PC-9 (cell line): ENCODE measurements at regions not wholly inside any gene's neighbourhood (a gene's known extent, or its start where the extent isn't known, plus 50 kb on each side); places are given as distances from the start of the nearest gene placed in this dataset.

Experiments
- BruUV-seq: library from RNA; stranded (reverse); fragments of 400-500 nt; replicated peaks from 2 replicates; lab custom pipeline; 2021; lab: Mats Ljungman, UMichigan
- CTCF ChIA-PET: fragments of 300-600 bp; sonication (Branson Sonifier 250); formaldehyde crosslinking; loops from one replicate; lab custom pipeline; 2022; ENCODE audit warnings: antibody characterized with exemption; lab: Charles Lee
- POLR2A ChIA-PET: fragments of 300-600 bp; sonication (Branson Sonifier 250); formaldehyde crosslinking; loops from one replicate; lab custom pipeline; 2022; ENCODE audit warnings: antibody characterized with exemption; ENCODE audit not compliant: unreplicated experiment; lab: Charles Lee
- DNase-seq, 2 experiments: peaks; one replicate each; pipeline versions ENCODE4 v3.0.0 to v3.0.0-alpha.2; 2015 to 2022; ENCODE audit warnings: mixed read lengths in 1 of 2
- H2AFZ ChIP-seq: fragments of 200-600 bp; sonication (generic); 2 replicates; pipeline ENCODE4 v1.8.1; 2017; ENCODE audit warnings: antibody characterized with exemption
- H3F3A ChIP-seq: fragments of 200-600 bp; sonication (generic); 2 replicates; pipeline ENCODE4 v1.8.1; 2017; ENCODE audit warnings: antibody characterized with exemption, mild to moderate bottlenecking, low read depth; ENCODE audit not compliant: insufficient read depth
- H3K27ac ChIP-seq: fragments of 200-600 bp; sonication (generic); 2 replicates; pipeline ENCODE4 v1.6.1; 2016; ENCODE audit warnings: mixed run types
- H3K27me3 ChIP-seq: fragments of 200-600 bp; sonication (generic); 2 replicates; pipeline ENCODE4 v1.6.1; 2016; ENCODE audit warnings: low read depth, mixed run types; ENCODE audit not compliant: insufficient read depth
- H3K36me3 ChIP-seq: fragments of 200-600 bp; sonication (generic); 2 replicates; pipeline ENCODE4 v1.6.1; 2016; ENCODE audit warnings: low read depth, mixed run types
- H3K4me1 ChIP-seq: fragments of 200-600 bp; sonication (generic); replicated peaks from 2 replicates; pipeline ENCODE4 v1.6.1; 2016; ENCODE audit warnings: mixed run types; ENCODE audit not compliant: insufficient read depth
- H3K4me2 ChIP-seq: fragments of 200-600 bp; sonication (generic); 2 replicates; pipeline ENCODE4 v1.6.1; 2017; ENCODE audit warnings: mixed run types
- H3K4me3 ChIP-seq: fragments of 200-600 bp; sonication (generic); 2 replicates; pipeline ENCODE4 v1.6.1; 2016; ENCODE audit warnings: mixed run types
- H3K79me2 ChIP-seq: fragments of 200-600 bp; sonication (generic); 2 replicates; pipeline ENCODE4 v1.6.1; 2017; ENCODE audit warnings: low read depth, mixed run types
- H3K9me2 ChIP-seq: fragments of 200-600 bp; sonication (generic); 2 replicates; pipeline ENCODE4 v1.8.1; 2017; ENCODE audit warnings: mild to moderate bottlenecking; ENCODE audit not compliant: insufficient read depth
- H3K9me3 ChIP-seq: fragments of 200-600 bp; sonication (generic); 2 replicates; pipeline ENCODE4 v1.8.1; 2016; ENCODE audit warnings: low read depth; ENCODE audit not compliant: insufficient read depth
- H4K20me1 ChIP-seq: fragments of 200-600 bp; sonication (generic); 2 replicates; pipeline ENCODE4 v1.8.1; 2017; ENCODE audit not compliant: insufficient read depth
- CTCF ChIP-seq: fragments of 200-600 bp; sonication (generic); conservative IDR thresholded peaks from 2 replicates; pipeline ENCODE4 v1.6.1; 2017; ENCODE audit warnings: mixed run types, antibody characterized with exemption, mild to moderate bottlenecking, moderate library complexity
- EZH2 ChIP-seq: fragments of 200-600 bp; sonication (generic); IDR thresholded peaks from 2 replicates; pipeline ENCODE4 v1.8.0; 2017; ENCODE audit warnings: antibody characterized with exemption, low read depth
- intact Hi-C: fragments of 100-400 bp; cut with micrococcal nuclease; formaldehyde crosslinking; loops from one replicate; pipeline ENCODE4 v1.10.0; 2022; ENCODE audit not compliant: unreplicated experiment

- H3F3A ChIP-seq, result no peaks in the 10 kb centered on the region
- CTCF ChIA-PET, result no interaction called here
- H4K20me1 ChIP-seq, result no peaks in the 10 kb centered on the region
- no peaks in the 10 kb centered on the region for H3K36me3 ChIP-seq
- no peak for DNase-seq
- no peak overlapping the region for H3K4me3 ChIP-seq
- no peaks in the 10 kb centered on the region for H3K9me3 ChIP-seq
- BruUV-seq, result no TSS peak
- no peaks in the 10 kb centered on the region for H3K27me3 ChIP-seq
- no peaks in the 10 kb centered on the region for H3K79me2 ChIP-seq
- POLR2A ChIA-PET, result interaction anchor here (0.7 kb wide), 1 partner anchor 10 kb away, joined by 3 read pairs; no protein-coding TSS in a partner anchor
- H3K4me2 ChIP-seq, result no peak overlapping the region
- H3K9me2 ChIP-seq, result no peaks in the 10 kb centered on the region
- no peak overlapping the region for H2AFZ ChIP-seq
- TF ChIP-seq CTCF (no peak), EZH2 (no peak)
- no peak overlapping the region for H3K27ac ChIP-seq
- peaks cover 6% of the 10 kb centered on the region; the same call in 1 of the 2 replicates for H3K4me1 ChIP-seq
- intact Hi-C loops, result no loop called here
Observed at GRCh38 chr1:83500987-83501591, 497.8 kb downstream of the TTLL7 start.

- H3K9me3 ChIP-seq, result no peaks in the 10 kb centered on the region
- H3F3A ChIP-seq, result no peaks in the 10 kb centered on the region
- BruUV-seq, result no TSS peak
- no peaks in the 10 kb centered on the region for H3K27me3 ChIP-seq
- ChIA-PET POLR2A (no interaction called here), CTCF (no interaction called here)
- TF ChIP-seq EZH2, result no peak
- no peak for TF ChIP-seq CTCF
- H2AFZ ChIP-seq, result no peak overlapping the region
- H3K79me2 ChIP-seq, result no peaks in the 10 kb centered on the region
- H3K4me1 ChIP-seq, result peaks cover 6% of the 10 kb centered on the region; the same call in 1 of the 2 replicates
- H3K4me3 ChIP-seq, result no peak overlapping the region
- H3K36me3 ChIP-seq, result no peaks in the 10 kb centered on the region
- intact Hi-C loops, result no loop called here
- H3K27ac ChIP-seq, result no peak overlapping the region
- no peak for DNase-seq
- H4K20me1 ChIP-seq, result no peaks in the 10 kb centered on the region
- no peaks in the 10 kb centered on the region for H3K9me2 ChIP-seq
- no peak overlapping the region for H3K4me2 ChIP-seq
Observed at GRCh38 chr1:83500531-83500930, 498.4 kb downstream of the TTLL7 start.

GRCh38 chr1:83499998-83500397 lies 498.9 kb downstream of the TTLL7 start:
- Histone ChIP-seq H3K9me2 (no peaks in the 10 kb centered on the region), H3K79me2 (no peaks in the 10 kb centered on the region), H3F3A (no peaks in the 10 kb centered on the region), H3K9me3 (no peaks in the 10 kb centered on the region), H3K4me3 (no peak overlapping the region), H3K36me3 (no peaks in the 10 kb centered on the region), H4K20me1 (no peaks in the 10 kb centered on the region), H3K4me2 (no peak overlapping the region), H3K4me1 (peaks cover 6% of the 10 kb centered on the region; the same call in 1 of the 2 replicates), H3K27ac (no peak overlapping the region), H2AFZ (no peak overlapping the region), H3K27me3 (no peaks in the 10 kb centered on the region)
- TF ChIP-seq CTCF, result no peak
- TF ChIP-seq EZH2, result no peak
- POLR2A ChIA-PET, result no interaction called here
- no TSS peak for BruUV-seq
- CTCF ChIA-PET, result no interaction called here
- intact Hi-C loops, result no loop called here
- no peak for DNase-seq
